Neural progenitor cell (in vitro differentiated cells): ENCODE measurements at regions not wholly inside any gene's neighbourhood (a gene's known extent, or its start where the extent isn't known, plus 50 kb on each side); places are given as distances from the start of the nearest gene placed in this dataset.

ENCODE experiments used
- DNase-seq: peaks from one replicate; pipeline ENCODE4 v3.0.0-alpha.2; 2016; ENCODE audit warnings: low spot score
- H2AFZ ChIP-seq: fragments of 200-600 bp; sonication (generic); replicated peaks from 2 replicates; pipeline ENCODE4 v1.6.1; 2016; ENCODE audit warnings: antibody characterized with exemption
- H3F3A ChIP-seq: fragments of 200-600 bp; sonication (generic); 2 replicates; pipeline ENCODE4 v1.6.1; 2016; ENCODE audit warnings: antibody characterized with exemption, low read depth
- H3K27ac ChIP-seq: fragments of 200-600 bp; sonication (generic); 2 replicates; pipeline ENCODE4 v1.5.1; 2016; ENCODE audit warnings: mild to moderate bottlenecking
- H3K27me3 ChIP-seq: fragments of 200-600 bp; sonication (generic); 2 replicates; pipeline ENCODE4 v1.6.1; 2016; ENCODE audit warnings: mild to moderate bottlenecking, moderate library complexity
- H3K36me3 ChIP-seq: fragments of 200-600 bp; sonication (generic); 2 replicates; pipeline ENCODE4 v1.5.1; 2016
- H3K4me1 ChIP-seq: fragments of 200-600 bp; sonication (generic); 2 replicates; pipeline ENCODE4 v1.6.1; 2016; ENCODE audit warnings: mixed run types
- H3K4me2 ChIP-seq: fragments of 200-600 bp; sonication (generic); 2 replicates; pipeline ENCODE4 v1.6.1; 2016
- H3K4me3 ChIP-seq: fragments of 200-600 bp; sonication (generic); 2 replicates; pipeline ENCODE4 v1.5.1; 2016
- H3K79me2 ChIP-seq: fragments of 200-600 bp; sonication (generic); 2 replicates; pipeline ENCODE4 v1.6.1; 2016; ENCODE audit warnings: low read depth
- H3K9ac ChIP-seq: fragments of 200-600 bp; sonication (generic); 2 replicates; pipeline ENCODE4 v1.6.1; 2016
- H3K9me3 ChIP-seq: fragments of 200-600 bp; sonication (generic); 2 replicates; pipeline ENCODE4 v1.5.1; 2016; ENCODE audit warnings: low read depth
- H4K20me1 ChIP-seq: fragments of 200-600 bp; sonication (generic); 2 replicates; pipeline ENCODE4 v1.6.1; 2016; ENCODE audit warnings: low read depth
- H3K27ac Mint-ChIP-seq: 3 replicates; pipeline ENCODE4 v1.8.0; 2021; ENCODE audit warnings: mixed read lengths
- H3K27me3 Mint-ChIP-seq: 2 replicates; pipeline ENCODE4 v1.8.0; 2022; ENCODE audit warnings: low read depth, mild to moderate bottlenecking, inconsistent platforms, moderate library complexity, mixed read lengths; ENCODE audit not compliant: insufficient read depth
- H3K36me3 Mint-ChIP-seq: 3 replicates; pipeline ENCODE4 v1.8.0; 2021; ENCODE audit warnings: mixed read lengths
- H3K4me1 Mint-ChIP-seq: 3 replicates; pipeline ENCODE4 v1.8.0; 2021; ENCODE audit warnings: mixed read lengths
- H3K4me3 Mint-ChIP-seq: 3 replicates; pipeline ENCODE4 v1.8.0; 2021; ENCODE audit warnings: mild to moderate bottlenecking, moderate library complexity, mixed read lengths
- H3K9me3 Mint-ChIP-seq: 3 replicates; pipeline ENCODE4 v1.8.0; 2020; ENCODE audit warnings: mixed read lengths
- EZH2 ChIP-seq: fragments of 200-600 bp; sonication (generic); IDR thresholded peaks from 2 replicates; pipeline ENCODE4 v1.6.1; 2017; ENCODE audit warnings: antibody characterized with exemption, mild to moderate bottlenecking, moderate library complexity
- EZH2phosphoT487 ChIP-seq: fragments of 200-600 bp; sonication (generic); IDR thresholded peaks from 2 replicates; pipeline ENCODE4 v1.6.1; 2017; ENCODE audit warnings: antibody characterized with exemption
- TF ChIP-seq, protein P1 (sequence below): fragments of 200-600 bp; sonication (generic); IDR thresholded peaks from 2 replicates; pipeline ENCODE4 v1.5.1; 2017; ENCODE audit warnings: antibody characterized with exemption, mild to moderate bottlenecking

DNA sequence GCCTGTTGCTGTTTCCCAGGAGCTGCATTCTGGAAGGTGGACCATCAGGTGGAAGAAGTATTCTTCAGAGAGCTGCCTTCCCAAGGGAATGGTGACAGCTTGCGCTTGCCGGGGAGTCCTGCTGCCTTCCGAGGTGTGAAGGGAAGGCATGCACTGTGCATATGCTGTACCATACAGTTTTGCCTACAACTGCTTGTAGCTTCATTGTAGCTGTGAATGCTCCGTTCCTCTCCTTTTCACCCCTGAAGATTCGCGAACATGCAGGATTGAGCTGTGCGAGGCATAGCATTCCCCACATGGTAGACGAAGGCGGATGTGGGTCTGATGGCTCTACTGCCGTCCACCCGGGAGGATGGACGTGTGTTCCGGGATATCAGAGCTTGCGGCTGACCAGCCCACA, 243.2 kb upstream of the TSHZ3 start:
- H3K9ac ChIP-seq, result no peak overlapping the region
- no peak overlapping the region for H2AFZ ChIP-seq
- H3K4me1 Mint-ChIP-seq, result no peaks in the 10 kb centered on the region
- H3K79me2 ChIP-seq, result no peaks in the 10 kb centered on the region
- H3F3A ChIP-seq, result no peaks in the 10 kb centered on the region
- H3K4me3 Mint-ChIP-seq, result no peak overlapping the region
- TF ChIP-seq, protein P1, sequence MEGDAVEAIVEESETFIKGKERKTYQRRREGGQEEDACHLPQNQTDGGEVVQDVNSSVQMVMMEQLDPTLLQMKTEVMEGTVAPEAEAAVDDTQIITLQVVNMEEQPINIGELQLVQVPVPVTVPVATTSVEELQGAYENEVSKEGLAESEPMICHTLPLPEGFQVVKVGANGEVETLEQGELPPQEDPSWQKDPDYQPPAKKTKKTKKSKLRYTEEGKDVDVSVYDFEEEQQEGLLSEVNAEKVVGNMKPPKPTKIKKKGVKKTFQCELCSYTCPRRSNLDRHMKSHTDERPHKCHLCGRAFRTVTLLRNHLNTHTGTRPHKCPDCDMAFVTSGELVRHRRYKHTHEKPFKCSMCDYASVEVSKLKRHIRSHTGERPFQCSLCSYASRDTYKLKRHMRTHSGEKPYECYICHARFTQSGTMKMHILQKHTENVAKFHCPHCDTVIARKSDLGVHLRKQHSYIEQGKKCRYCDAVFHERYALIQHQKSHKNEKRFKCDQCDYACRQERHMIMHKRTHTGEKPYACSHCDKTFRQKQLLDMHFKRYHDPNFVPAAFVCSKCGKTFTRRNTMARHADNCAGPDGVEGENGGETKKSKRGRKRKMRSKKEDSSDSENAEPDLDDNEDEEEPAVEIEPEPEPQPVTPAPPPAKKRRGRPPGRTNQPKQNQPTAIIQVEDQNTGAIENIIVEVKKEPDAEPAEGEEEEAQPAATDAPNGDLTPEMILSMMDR, result no peak
- TF ChIP-seq EZH2phosphoT487 (no peak), EZH2 (no peak)
- H3K4me2 ChIP-seq, result no peak overlapping the region
- H3K9me3 Mint-ChIP-seq, result no peaks in the 10 kb centered on the region
- H3K27ac Mint-ChIP-seq, result no peak overlapping the region
- H3K4me1 ChIP-seq, result no peaks in the 10 kb centered on the region
- H3K36me3 Mint-ChIP-seq, result no peaks in the 10 kb centered on the region
- no peak overlapping the region for H3K27ac ChIP-seq
- H4K20me1 ChIP-seq, result no peaks in the 10 kb centered on the region
- no peak for DNase-seq
- no peak overlapping the region for H3K4me3 ChIP-seq
- H3K36me3 ChIP-seq, result no peaks in the 10 kb centered on the region
- no peaks in the 10 kb centered on the region for H3K27me3 ChIP-seq
- H3K9me3 ChIP-seq, result no peaks in the 10 kb centered on the region
- peaks cover 2% of the 10 kb centered on the region for H3K27me3 Mint-ChIP-seq

DNA sequence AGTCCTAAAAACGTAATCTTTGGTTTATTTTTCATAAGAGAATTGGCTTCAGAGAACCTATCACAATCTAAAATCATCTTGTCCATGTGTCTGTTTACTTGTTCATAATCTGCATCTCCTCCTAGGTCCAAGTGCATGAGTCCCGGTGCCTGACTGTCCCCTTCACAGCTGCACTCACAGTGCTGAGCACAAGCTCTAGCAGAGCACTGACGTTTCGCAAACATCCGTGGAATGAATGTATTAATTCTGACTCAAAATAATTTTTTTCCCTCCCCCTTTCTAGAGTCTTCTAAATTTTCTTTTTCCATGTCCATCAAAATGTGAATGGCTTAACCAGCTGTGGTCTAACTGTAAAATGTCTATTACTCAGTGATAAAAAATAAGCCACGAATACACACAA, 245.5 kb upstream of the TSHZ3 start:
- Histone ChIP-seq H4K20me1 (no peaks in the 10 kb centered on the region), H3K27me3 (no peaks in the 10 kb centered on the region), H3F3A (no peaks in the 10 kb centered on the region), H3K4me1 (no peaks in the 10 kb centered on the region), H3K4me3 (no peak overlapping the region), H3K9me3 (no peaks in the 10 kb centered on the region), H3K27ac (no peak overlapping the region), H3K79me2 (no peaks in the 10 kb centered on the region), H3K9ac (no peak overlapping the region), H2AFZ (no peak overlapping the region), H3K4me2 (no peak overlapping the region), H3K36me3 (no peaks in the 10 kb centered on the region)
- DNase-seq, result no peak
- H3K27ac Mint-ChIP-seq, result no peak overlapping the region
- no peaks in the 10 kb centered on the region for H3K4me1 Mint-ChIP-seq
- no peaks in the 10 kb centered on the region for H3K9me3 Mint-ChIP-seq
- no peak for TF ChIP-seq EZH2phosphoT487
- TF ChIP-seq EZH2, result no peak
- TF ChIP-seq, protein P1, result no peak
- peaks cover 2% of the 10 kb centered on the region for H3K27me3 Mint-ChIP-seq
- H3K36me3 Mint-ChIP-seq, result no peaks in the 10 kb centered on the region
- no peak overlapping the region for H3K4me3 Mint-ChIP-seq

GRCh38 chr19:31595521-31595920, 246.3 kb upstream of the TSHZ3 start:
- Histone ChIP-seq H3K9me3 (no peaks in the 10 kb centered on the region), H3K4me1 (no peaks in the 10 kb centered on the region), H3K27me3 (no peaks in the 10 kb centered on the region), H3F3A (no peaks in the 10 kb centered on the region), H3K79me2 (no peaks in the 10 kb centered on the region), H3K36me3 (no peaks in the 10 kb centered on the region), H3K4me2 (no peak overlapping the region), H3K4me3 (no peak overlapping the region), H3K9ac (no peak overlapping the region), H2AFZ (no peak overlapping the region), H4K20me1 (no peaks in the 10 kb centered on the region), H3K27ac (no peak overlapping the region)
- H3K27me3 Mint-ChIP-seq, result peaks cover 2% of the 10 kb centered on the region
- no peak for TF ChIP-seq EZH2phosphoT487
- TF ChIP-seq, protein P1, result no peak
- no peak for TF ChIP-seq EZH2
- no peaks in the 10 kb centered on the region for H3K9me3 Mint-ChIP-seq
- H3K4me1 Mint-ChIP-seq, result no peaks in the 10 kb centered on the region
- DNase-seq, result no peak
- no peak overlapping the region for H3K27ac Mint-ChIP-seq
- H3K36me3 Mint-ChIP-seq, result no peaks in the 10 kb centered on the region
- H3K4me3 Mint-ChIP-seq, result no peak overlapping the region

DNA sequence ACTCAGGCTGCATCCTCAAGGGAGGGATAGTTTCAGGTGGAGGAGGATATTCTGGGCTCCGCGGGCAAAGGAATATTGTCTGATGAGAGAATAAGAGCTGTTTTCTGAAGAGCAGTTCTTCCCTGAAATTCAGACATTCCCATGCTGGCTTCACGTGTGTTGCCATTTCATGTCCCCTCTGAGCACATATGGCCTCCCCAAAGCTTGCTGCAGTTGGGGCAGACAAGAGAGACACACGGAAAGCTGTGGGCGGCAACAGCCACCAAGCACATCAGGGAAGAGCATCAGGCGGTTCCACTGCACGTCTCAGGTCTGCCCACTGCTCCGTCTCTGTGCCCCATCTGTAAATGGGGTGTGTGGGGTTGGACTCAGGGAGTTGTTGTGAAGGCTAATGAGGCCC, 247.5 kb upstream of the TSHZ3 start:
- H3K4me3 ChIP-seq, result no peak overlapping the region
- Mint-ChIP-seq H3K4me1 (peaks cover 1% of the 10 kb centered on the region), H3K27me3 (no peaks in the 10 kb centered on the region), H3K9me3 (no peaks in the 10 kb centered on the region), H3K4me3 (no peak overlapping the region), H3K27ac (no peak overlapping the region), H3K36me3 (no peaks in the 10 kb centered on the region)
- H3K9ac ChIP-seq, result no peak overlapping the region
- H3K4me1 ChIP-seq, result no peaks in the 10 kb centered on the region
- no peaks in the 10 kb centered on the region for H3K9me3 ChIP-seq
- no peaks in the 10 kb centered on the region for H3F3A ChIP-seq
- TF ChIP-seq EZH2, result no peak
- TF ChIP-seq, protein P1, result no peak
- no peak for TF ChIP-seq EZH2phosphoT487
- H3K79me2 ChIP-seq, result no peaks in the 10 kb centered on the region
- H3K27ac ChIP-seq, result no peak overlapping the region
- H3K36me3 ChIP-seq, result no peaks in the 10 kb centered on the region
- H2AFZ ChIP-seq, result no peak overlapping the region
- no peak overlapping the region for H3K4me2 ChIP-seq
- H4K20me1 ChIP-seq, result no peaks in the 10 kb centered on the region
- no peak for DNase-seq
- no peaks in the 10 kb centered on the region for H3K27me3 ChIP-seq
